Vagina (tissue), 2 donors: ENCODE measurements at regions not wholly inside any gene's neighbourhood (a gene's known extent, or its start where the extent isn't known, plus 50 kb on each side); places are given as distances from the start of the nearest gene placed in this dataset.

ENCODE experiments used
- POLR2AphosphoS5 ChIP-seq, 2 donors: sonication (generic); formaldehyde crosslinking; IDR thresholded peaks; one replicate each; pipeline ENCODE4 v1.9.0; 2017; ENCODE audit warnings: antibody characterized with exemption in 2 of 2, mild to moderate bottlenecking in 2 of 2, low read depth in 1 of 2; ENCODE audit not compliant: insufficient read depth in 1 of 2
- TF ChIP-seq, protein P1 (sequence below), 3 experiments: fragments of 450-650 bp in 2 of 3; fragments of 200-600 bp in 1 of 3; sonication (generic) in 1 of 3; IDR thresholded peaks; one replicate each; pipeline ENCODE4 v1.5.1; 2017 to 2019; ENCODE audit warnings: antibody characterized with exemption in 3 of 3, mild to moderate bottlenecking in 2 of 3, moderate library complexity in 2 of 3

DNA sequence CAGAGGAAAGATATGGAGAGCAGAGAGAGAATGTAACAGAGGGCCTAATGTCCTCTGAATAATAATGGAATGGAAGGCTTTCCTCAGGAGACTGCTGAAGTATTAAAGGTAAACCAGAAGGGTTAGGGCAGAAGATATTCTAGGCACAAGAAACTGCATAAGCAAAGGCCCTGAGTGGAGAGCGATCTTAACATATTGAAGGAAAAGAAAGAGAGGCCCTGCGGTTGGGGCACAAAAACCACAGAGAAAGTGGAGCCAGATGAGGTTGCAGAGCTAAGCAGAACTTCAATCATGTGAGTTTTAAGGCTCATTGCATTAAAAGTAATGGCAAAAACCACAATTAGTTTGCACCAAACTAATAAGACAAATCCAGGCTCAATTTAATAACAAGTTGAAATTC lies 115.8 kb upstream of the VSTM2A start:
- TF ChIP-seq, protein P1, sequence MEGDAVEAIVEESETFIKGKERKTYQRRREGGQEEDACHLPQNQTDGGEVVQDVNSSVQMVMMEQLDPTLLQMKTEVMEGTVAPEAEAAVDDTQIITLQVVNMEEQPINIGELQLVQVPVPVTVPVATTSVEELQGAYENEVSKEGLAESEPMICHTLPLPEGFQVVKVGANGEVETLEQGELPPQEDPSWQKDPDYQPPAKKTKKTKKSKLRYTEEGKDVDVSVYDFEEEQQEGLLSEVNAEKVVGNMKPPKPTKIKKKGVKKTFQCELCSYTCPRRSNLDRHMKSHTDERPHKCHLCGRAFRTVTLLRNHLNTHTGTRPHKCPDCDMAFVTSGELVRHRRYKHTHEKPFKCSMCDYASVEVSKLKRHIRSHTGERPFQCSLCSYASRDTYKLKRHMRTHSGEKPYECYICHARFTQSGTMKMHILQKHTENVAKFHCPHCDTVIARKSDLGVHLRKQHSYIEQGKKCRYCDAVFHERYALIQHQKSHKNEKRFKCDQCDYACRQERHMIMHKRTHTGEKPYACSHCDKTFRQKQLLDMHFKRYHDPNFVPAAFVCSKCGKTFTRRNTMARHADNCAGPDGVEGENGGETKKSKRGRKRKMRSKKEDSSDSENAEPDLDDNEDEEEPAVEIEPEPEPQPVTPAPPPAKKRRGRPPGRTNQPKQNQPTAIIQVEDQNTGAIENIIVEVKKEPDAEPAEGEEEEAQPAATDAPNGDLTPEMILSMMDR (IDR thresholded peaks at IDR 0.05) = no peak
- no peak for TF ChIP-seq POLR2AphosphoS5 (IDR thresholded peaks at IDR 0.05; ENCODE audit: insufficient read depth in 1 of 2, low read depth in 1 of 2)
